Liver (tissue), 3 donors: ENCODE measurements at regions not wholly inside any gene's neighbourhood (a gene's known extent, or its start where the extent isn't known, plus 50 kb on each side); places are given as distances from the start of the nearest gene placed in this dataset.

Experiments used
- EGR1 ChIP-seq, 2 donors: IDR thresholded peaks; 2 replicates each; pipeline ENCODE4 v1.6.1; 2016 to 2018; ENCODE audit warnings: antibody characterized with exemption in 2 of 2, low read depth in 2 of 2
- FOXA2 ChIP-seq: IDR thresholded peaks from 2 replicates; pipeline ENCODE4 v1.6.1; 2016; ENCODE audit warnings: antibody characterized with exemption
- GABPA ChIP-seq, 2 donors: IDR thresholded peaks in 1 of 2; conservative IDR thresholded peaks in 1 of 2; 2 replicates each; pipeline ENCODE4 v1.6.1; 2016; ENCODE audit warnings: antibody characterized with exemption in 2 of 2, mild to moderate bottlenecking in 1 of 2, moderate library complexity in 1 of 2
- JUND ChIP-seq, 2 donors: IDR thresholded peaks; 2 replicates each; pipeline ENCODE4 v1.6.1; 2016; ENCODE audit warnings: antibody characterized with exemption in 2 of 2
- RXRA ChIP-seq, 2 donors: IDR thresholded peaks; 2 replicates each; pipeline ENCODE4 v1.6.1; 2017 to 2018; ENCODE audit warnings: antibody characterized with exemption in 2 of 2, mild to moderate bottlenecking in 1 of 2
- SP1 ChIP-seq: IDR thresholded peaks from 2 replicates; pipeline ENCODE4 v1.6.1; 2018; ENCODE audit warnings: antibody characterized with exemption, mild to moderate bottlenecking
- TAF1 ChIP-seq: conservative IDR thresholded peaks from 2 replicates; pipeline ENCODE4 v1.6.1; 2016; ENCODE audit warnings: antibody characterized with exemption, mild to moderate bottlenecking
- TF ChIP-seq, protein P1 (sequence below): fragments of 150-350 bp; IDR thresholded peaks from 2 replicates; pipeline ENCODE4 v1.5.1; 2017; ENCODE audit warnings: improper control_type of control experiment, low read depth, low read length; ENCODE audit not compliant: missing input control
- donor health status: healthy.
- donor health status: healthy.

DNA sequence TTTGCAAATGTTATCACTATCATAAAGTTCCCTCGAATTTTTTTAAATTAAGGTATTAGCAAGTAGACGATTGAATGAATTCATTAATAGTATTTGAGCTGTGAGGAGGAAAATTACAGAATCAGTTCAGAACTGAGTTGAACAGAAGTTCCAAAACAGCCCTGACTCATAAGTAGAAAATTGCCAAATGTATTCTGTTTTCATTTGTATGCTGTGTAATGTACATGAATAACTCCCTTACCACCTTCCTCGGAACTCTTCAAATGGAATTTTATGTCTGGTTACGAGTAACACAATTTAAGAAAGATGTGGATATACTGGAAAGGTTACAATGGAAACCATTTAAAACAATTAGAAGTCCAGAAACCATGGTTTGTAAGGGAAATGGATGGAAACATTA, 283.3 kb upstream of the FAR2 start:
- no peak for TF ChIP-seq JUND (IDR thresholded peaks at IDR 0.05)
- no peak for TF ChIP-seq TAF1
- TF ChIP-seq, protein P1, sequence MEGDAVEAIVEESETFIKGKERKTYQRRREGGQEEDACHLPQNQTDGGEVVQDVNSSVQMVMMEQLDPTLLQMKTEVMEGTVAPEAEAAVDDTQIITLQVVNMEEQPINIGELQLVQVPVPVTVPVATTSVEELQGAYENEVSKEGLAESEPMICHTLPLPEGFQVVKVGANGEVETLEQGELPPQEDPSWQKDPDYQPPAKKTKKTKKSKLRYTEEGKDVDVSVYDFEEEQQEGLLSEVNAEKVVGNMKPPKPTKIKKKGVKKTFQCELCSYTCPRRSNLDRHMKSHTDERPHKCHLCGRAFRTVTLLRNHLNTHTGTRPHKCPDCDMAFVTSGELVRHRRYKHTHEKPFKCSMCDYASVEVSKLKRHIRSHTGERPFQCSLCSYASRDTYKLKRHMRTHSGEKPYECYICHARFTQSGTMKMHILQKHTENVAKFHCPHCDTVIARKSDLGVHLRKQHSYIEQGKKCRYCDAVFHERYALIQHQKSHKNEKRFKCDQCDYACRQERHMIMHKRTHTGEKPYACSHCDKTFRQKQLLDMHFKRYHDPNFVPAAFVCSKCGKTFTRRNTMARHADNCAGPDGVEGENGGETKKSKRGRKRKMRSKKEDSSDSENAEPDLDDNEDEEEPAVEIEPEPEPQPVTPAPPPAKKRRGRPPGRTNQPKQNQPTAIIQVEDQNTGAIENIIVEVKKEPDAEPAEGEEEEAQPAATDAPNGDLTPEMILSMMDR = no peak
- TF ChIP-seq SP1 = no peak
- no peak for TF ChIP-seq GABPA (IDR thresholded peaks at IDR 0.05 in 1 of 2, conservative IDR thresholded peaks at IDR 0.05 in 1 of 2)
- TF ChIP-seq EGR1 (IDR thresholded peaks at IDR 0.05; ENCODE audit: low read depth in 2 of 2) = no peak
- no peak for TF ChIP-seq RXRA (IDR thresholded peaks at IDR 0.05)
- TF ChIP-seq FOXA2 = no peak
